ENCODE measurements at regions not wholly inside any gene's neighbourhood (a gene's known extent, or its start where the extent isn't known, plus 50 kb on each side); places are given as distances from the start of the nearest gene placed in this dataset.
"Not testable (repeated sequence)": the region's sequence is repeated elsewhere in the genome, so short reads cannot be mapped to it uniquely, and the experiment has no call there.

GRCh38 chr4:180261346-180261745 lies 1981.9 kb upstream of the TENM3 start:
- no peak for DNase-seq (ENCODE audit: low spot score)

GRCh38 chr4:180280076-180280475 lies 1963.1 kb upstream of the TENM3 start:
- DNase-seq (ENCODE audit: low spot score) = no peak

- no peak for DNase-seq (ENCODE audit: low spot score)
Observed at GRCh38 chr4:180280726-180281297, 1962.4 kb upstream of the TENM3 start.

- DNase-seq (ENCODE audit: low spot score) = no peak
Observed at GRCh38 chr4:180281724-180282123, 1961.5 kb upstream of the TENM3 start.

GRCh38 chr4:180284267-180284666 lies 1958.9 kb upstream of the TENM3 start:
- DNase-seq (ENCODE audit: low spot score) = no peak

- no peak for DNase-seq (ENCODE audit: low spot score)
Observed at GRCh38 chr4:180285796-180286195, 1957.4 kb upstream of the TENM3 start.

- DNase-seq (ENCODE audit: low spot score) = no peak
Observed at GRCh38 chr4:180292339-180292738, 1950.9 kb upstream of the TENM3 start.

GRCh38 chr4:180296036-180296599 lies 1947.1 kb upstream of the TENM3 start:
- DNase-seq (ENCODE audit: low spot score) = no peak

GRCh38 chr4:180304321-180304720 lies 1938.9 kb upstream of the TENM3 start:
- no peak for DNase-seq (ENCODE audit: low spot score)

- no peak for DNase-seq (ENCODE audit: low spot score)
Observed at GRCh38 chr4:180310616-180311015, 1932.6 kb upstream of the TENM3 start.

GRCh38 chr4:180314972-180315371 lies 1928.2 kb upstream of the TENM3 start:
- no peak for DNase-seq (ENCODE audit: low spot score)

- DNase-seq (ENCODE audit: low spot score) = no peak
Observed at GRCh38 chr4:180330521-180330920, 1912.7 kb upstream of the TENM3 start.

- DNase-seq (ENCODE audit: low spot score) = no peak
Observed at GRCh38 chr4:180333162-180333561, 1910.0 kb upstream of the TENM3 start.

- no peak for DNase-seq (ENCODE audit: low spot score)
Observed at GRCh38 chr4:180335566-180335965, 1907.6 kb upstream of the TENM3 start.

GRCh38 chr4:180336494-180337090 lies 1906.6 kb upstream of the TENM3 start:
- DNase-seq (ENCODE audit: low spot score) = no peak

GRCh38 chr4:180341926-180342325 lies 1901.3 kb upstream of the TENM3 start:
- no peak for DNase-seq (ENCODE audit: low spot score)

- DNase-seq (ENCODE audit: low spot score) = no peak
Observed at GRCh38 chr4:180350901-180351300, 1892.3 kb upstream of the TENM3 start.

GRCh38 chr4:180356766-180357165 lies 1886.4 kb upstream of the TENM3 start:
- no peak for DNase-seq (ENCODE audit: low spot score)

GRCh38 chr4:180360113-180360512 lies 1883.1 kb upstream of the TENM3 start:
- not testable (repeated sequence) for DNase-seq (ENCODE audit: low spot score)

GRCh38 chr4:180363815-180364214 lies 1879.4 kb upstream of the TENM3 start:
- DNase-seq (ENCODE audit: low spot score) = no peak

- no peak for DNase-seq (ENCODE audit: low spot score)
Observed at GRCh38 chr4:180372691-180373090, 1870.5 kb upstream of the TENM3 start.

GRCh38 chr4:180377741-180378140 lies 1865.5 kb upstream of the TENM3 start:
- no peak for DNase-seq (ENCODE audit: low spot score)

- DNase-seq (ENCODE audit: low spot score) = no peak
Observed at GRCh38 chr4:180380733-180381132, 1862.5 kb upstream of the TENM3 start.

- no peak for DNase-seq (ENCODE audit: low spot score)
Observed at GRCh38 chr4:180391613-180392012, 1851.6 kb upstream of the TENM3 start.
